ENCODE measurements at regions not wholly inside any gene's neighbourhood (a gene's known extent, or its start where the extent isn't known, plus 50 kb on each side); places are given as distances from the start of the nearest gene placed in this dataset.
"Not testable (repeated sequence)": the region's sequence is repeated elsewhere in the genome, so short reads cannot be mapped to it uniquely, and the experiment has no call there.

DNA sequence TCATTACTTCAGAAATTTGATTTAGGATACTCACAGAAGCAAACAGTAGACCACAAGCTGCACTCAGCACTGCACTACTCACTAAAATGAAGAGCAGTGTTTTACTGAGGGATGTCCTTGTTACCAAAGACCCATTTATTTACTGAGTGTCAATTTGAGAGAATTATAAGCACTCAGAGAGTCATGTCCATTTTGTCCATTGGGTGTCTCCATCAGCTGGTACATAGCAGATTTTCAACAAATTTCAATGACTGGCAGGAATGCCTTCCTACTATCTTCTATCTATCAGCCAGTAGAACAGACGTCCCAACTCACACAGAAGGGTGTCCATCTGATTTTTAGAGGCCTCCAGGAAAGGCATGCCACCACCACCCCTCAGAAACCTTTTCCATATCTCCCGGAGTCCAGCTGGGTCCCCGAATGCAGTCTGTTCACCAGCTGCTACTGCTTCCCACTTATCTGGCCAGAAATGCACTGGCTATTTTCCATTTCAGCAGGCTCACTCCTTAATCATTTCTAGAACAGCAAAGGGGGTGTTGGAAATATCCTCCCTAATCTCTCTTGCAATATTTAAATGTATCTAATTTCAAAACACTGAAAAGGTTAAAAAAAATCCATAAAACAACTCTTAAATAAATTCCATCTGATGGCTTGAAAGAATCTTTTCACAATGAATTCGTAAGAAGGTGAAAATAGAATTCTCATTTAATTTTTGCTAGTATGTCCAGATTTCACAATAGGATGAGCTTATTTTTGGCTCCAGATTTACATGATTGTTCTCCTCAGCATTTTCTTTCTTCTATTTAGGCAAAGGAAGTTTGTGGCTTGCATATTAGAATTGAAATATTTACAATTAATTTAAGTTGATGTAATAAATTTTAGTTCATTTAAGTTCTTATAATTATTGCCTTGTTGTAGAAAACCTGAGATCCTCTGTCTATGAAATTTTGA lies 1164.0 kb upstream of the CELF2 start:
- DNase-seq (ENCODE audit: low read depth): peak; percentile 1

DNA sequence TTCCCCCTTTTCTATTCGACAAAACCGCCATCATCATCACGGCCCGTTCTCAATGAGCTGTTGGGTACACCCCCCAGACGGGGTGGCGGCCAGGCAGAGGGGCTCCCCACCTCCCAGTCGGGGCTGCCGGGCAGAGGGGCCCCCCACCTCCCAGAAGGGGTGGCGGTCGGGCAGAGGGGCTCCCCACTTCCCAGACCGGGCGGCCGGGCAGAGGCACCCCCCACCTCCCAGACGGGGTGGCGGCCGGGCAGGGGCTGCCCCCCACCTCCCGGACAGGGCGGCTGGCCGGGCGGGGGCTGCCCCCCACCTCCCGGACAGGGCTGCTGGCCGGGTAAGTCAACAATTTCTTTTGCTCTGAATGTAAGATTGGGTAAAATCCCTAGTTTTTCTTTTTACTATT lies 1162.2 kb upstream of the CELF2 start:
- DNase-seq (ENCODE audit: low read depth): not testable (repeated sequence)

DNA sequence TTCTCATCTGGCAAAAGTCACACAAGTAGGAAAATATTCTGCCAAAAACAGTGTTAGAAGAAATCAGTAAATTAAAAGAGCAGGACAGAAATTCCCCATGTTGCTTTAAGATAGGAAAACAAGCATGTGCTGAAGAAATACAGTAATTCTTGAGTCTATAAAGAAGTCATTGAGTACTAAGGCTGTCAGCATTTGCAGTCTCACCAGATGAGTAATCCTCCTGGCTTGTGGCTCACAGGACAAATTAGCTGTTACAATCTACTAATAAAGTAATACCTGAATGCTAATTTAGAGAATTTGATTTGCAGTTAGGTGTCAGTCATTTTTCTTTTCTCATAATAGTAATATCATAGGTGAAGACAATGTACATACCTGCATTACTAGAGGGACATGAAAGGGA lies 1158.9 kb upstream of the CELF2 start:
- DNase-seq (ENCODE audit: low read depth): no peak

DNA sequence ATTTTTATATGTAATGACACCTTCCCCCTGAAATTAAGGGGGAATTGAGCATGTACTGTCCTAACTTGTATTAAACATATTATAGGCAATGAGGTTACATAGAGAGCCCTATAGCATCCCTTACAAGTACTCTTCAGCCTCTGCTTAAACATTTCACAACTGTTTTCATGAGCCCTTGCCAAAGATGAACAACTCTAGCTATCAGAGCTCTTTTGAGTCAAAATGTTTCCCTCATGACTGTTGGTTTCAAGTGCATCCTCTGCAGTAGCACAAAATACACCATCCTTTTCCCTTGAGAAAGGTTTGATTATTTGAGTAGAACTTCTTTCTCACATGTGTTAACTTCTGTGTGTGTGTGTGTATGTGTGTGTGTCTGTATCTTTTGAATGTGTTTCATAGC lies 1157.6 kb upstream of the CELF2 start:
- DNase-seq (ENCODE audit: low read depth): no peak

DNA sequence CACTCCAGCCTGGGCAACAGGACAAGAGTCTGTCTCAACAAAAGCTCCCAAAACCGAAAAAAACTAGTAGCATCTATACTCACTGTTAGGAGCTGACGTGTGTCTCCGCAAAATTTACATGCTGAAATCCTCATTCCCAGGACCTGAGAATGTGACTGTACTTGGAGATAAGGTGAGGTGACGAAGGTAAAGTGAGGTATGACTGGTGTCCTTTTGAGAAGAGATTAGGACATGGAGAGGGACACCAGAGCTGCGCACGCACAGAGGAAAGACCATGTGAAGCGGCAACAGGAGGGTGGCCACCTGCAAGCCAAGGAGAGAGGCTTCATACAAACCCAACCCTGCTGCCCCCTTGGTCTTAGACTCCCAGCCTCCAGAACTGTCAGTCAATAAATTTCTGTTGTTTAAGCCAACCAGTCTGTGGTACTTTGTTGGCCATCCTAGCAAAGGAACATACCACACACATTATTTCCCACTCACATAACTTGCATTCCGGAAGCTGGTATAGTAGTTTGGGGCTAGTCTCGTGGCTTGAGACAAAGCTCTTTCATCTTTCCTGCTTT lies 1154.0 kb upstream of the CELF2 start:
- DNase-seq (ENCODE audit: low read depth): no peak

DNA sequence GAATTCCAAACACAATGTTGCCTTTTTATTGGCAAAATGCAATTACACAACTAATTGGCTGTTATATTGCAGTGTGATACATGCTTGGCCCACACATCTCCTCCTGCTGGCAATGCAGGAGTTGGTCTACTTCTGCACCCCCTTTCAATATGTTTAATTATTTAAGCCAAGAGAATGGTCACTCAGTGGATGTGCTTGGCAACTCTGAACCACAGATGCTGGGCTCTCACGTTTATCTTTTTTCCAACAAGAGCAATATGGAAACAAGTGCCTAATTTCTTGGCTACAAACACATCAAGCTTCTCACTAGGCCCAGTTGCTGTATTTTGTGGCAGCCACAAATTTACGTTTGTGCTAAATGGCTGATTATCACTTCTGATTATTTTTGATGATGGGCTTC lies 1149.2 kb upstream of the CELF2 start:
- DNase-seq (ENCODE audit: low read depth): no peak

DNA sequence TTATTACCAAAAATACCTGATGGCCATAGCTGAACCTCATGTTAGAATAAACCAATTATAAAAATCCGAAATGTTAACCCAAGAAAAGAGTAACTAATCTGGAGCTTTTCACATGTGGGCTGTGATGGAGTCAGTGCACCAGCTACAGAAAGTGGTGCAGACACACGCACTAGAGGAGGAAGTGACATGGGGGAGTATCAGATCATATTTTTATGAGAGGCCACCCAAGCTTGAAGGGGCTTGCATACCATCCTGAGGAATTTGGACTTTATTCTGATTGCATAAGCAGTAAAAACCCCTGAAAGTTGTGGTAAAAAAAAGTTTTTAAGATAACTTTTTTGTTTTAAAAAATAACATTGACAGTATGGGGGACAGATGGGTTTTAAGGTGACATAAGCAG lies 1148.5 kb upstream of the CELF2 start:
- DNase-seq (ENCODE audit: low read depth): no peak

DNA sequence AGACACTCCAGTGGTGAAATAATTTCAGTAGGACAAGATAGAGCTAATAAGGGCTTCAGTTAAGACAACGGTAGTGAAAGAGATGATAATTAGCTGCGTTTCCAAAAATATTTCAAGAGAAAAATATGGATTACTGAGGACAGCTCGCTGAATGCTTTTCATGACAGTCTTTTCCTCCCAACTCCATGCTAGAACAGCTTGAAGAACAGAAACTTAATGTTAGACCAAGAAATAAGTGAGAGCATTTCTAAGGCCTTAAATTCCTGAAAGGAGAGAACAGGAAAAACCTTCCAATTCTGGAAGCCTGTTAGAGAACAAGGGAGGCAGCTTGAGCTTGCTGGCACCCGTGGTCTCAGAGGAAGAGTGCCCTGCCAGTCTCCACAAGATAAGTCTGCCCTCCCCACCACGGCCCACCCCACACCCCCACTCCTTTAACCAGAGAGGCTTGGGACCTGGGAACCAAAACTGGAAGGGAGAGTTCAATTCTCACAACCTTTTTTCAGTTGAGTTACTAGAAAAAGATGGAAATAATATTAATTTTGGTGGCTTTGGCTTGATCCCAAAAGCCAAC lies 1148.0 kb upstream of the CELF2 start:
- no peak for DNase-seq (ENCODE audit: low read depth)

DNA sequence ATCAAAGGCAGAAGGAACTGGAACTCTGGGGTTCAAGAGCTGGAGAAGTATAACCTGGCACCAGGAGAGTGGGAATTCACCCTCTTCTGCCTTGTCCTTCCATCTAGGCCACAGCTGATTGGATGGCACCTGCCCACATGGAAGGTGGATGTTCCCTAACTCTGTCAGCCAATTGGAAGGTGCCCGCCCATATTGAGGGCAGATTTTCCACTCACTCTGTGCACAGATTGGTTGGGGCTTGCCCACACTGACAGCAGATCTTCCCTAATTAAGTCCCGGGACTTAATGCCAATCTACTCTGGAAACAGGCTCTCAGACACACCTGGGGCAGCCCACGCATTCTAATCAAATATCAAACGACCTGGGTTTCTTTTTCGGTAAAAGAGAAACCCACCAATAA lies 1142.3 kb upstream of the CELF2 start:
- DNase-seq (ENCODE audit: low read depth): no peak

DNA sequence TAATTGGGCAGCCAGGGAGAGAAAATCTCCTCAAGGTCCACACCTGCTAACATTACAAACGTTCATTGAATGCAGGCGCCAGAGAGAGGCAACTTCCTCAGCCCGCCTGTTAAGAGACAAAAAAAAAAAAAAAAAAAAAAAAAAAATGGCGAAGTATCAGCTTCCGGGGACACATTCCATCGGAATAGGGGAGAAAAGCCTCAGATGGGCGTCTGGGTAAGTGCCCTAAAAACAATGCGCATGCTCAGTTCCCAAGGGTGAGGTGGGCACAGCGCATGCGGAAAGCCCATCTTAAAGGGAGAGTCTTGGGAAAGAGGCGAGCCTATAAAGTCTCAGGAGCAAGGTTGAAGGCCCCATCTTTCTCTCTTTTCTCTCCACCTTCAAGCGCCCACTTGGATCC lies 1139.7 kb upstream of the CELF2 start:
- no peak for DNase-seq (ENCODE audit: low read depth)

DNA sequence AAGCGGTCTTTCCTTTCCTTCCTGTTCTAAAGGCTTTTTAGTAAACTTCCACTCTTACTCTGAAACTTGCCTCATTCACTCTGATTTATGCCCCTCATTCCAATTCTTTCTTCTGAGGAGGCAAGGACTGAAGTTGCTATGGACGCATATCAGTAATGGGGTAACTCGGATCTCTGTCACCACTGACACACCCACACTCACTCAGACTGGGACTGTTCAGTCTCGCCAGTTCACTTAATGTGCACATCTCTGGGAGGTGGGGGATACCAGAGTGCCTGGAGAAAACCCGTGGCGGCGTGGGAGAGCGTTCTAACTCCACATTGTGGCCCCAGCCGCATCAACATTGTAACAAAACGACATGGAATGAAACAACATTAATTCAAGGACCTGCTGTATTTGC lies 1139.3 kb upstream of the CELF2 start:
- DNase-seq (ENCODE audit: low read depth): no peak

DNA sequence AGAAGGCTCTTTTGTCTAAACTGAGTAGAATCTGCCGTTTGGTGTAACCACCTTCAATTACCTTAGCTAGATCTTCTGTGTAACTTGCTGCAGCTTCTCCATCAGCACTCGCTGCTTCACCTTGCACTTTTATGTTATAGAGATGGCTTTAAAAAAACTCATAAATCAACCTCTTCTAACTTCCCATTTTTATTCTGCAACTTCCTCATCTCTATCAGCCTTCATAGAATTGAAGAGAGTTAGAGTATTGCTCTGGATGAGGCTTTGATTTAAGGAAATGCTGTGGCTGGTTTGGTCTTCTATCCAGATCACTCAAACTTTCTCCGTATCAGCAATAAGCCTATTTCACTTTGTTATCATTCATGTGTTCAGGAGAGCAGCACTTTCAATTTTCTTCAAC lies 1131.9 kb upstream of the CELF2 start:
- DNase-seq (ENCODE audit: low read depth): no peak

DNA sequence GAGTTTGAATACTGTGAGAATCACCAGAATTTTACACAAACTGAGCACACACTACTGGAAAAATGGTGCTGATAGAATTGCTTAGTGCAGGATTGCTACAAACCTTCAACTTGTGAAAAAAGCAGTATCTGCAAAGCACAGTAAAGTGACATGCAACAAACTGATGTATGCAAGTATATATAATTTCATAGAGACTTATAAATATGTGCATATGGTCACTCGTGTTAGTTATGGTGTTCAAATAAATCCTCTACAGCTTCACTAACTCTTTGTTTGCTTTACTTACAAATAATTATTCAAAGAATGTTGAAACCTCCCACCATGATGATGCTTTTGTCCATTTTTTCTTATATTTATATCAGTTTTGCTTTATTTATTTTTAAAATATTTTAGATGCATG lies 1130.9 kb upstream of the CELF2 start:
- no peak for DNase-seq (ENCODE audit: low read depth)

DNA sequence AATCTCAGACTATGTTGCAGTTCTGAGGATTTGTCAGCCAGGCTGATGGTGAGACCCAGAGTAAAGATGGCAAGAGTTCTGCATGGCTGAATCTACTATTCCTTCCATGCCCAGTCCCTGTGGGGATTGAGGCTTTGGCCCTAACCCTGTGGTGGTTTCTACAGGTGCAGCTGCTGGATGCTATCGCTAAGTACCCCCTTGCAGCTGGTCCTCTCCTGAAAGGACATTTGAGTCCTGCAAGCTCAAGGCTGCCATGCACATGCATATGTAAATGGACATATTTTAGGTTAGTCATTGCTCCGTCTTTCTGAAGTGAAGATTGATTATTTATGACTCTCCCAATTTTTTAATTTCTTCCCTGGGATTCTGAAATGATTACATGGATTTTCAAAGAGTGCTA lies 1122.2 kb upstream of the CELF2 start:
- DNase-seq (ENCODE audit: low read depth): no peak

DNA sequence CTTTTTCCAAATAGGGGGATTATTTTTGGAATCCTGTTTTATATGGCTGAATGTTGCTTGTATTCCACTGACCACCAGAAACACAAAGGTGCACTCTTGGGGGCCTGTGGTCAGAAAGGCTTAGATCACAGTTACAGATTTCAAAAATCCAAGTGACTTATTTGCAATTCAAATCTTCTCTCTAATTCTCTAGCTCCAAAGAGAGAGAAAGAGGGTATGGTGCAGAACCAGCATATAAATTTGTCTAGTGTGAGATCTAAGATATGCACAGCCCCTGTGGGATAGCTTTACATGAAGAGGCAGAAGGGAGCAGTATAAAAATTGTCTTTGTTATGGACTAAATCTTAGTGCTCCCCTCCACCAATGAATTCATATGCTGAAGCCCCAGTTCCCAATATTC lies 1121.7 kb upstream of the CELF2 start:
- no peak for DNase-seq (ENCODE audit: low read depth)

DNA sequence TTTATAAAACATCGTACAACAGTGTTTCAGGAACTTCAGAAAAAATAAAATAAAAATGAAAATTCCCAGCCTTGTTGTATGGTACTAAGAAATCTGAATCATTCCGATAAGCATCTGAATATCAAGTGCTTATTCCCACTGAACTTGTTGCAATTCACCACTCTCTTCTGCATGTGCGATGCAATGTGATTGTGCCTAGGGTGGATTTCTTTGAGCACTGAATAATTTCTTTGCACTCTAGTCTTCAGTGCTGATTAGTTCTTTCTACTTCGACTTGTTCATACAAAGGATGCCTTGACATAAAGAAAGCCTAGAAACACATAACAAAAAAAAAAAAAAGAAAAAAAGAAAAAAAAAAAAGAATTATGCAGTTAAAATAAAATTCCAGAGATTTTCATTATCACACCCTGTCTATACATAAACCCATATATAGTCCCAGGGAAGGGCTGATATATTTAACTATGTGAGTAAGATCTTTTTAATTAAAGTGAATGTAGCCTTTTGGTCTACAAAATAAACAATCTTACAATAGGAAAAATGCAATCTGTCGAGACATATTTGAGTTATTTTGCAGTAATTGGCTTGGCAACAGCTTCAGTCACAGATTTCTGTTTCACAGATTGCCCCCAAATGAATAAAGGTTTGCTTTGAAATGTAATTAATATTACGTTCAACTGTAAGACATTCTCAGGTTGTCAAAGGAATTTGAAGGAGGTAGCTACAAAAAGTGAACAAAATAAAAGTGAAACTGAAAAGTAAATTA lies 1118.9 kb upstream of the CELF2 start:
- DNase-seq (ENCODE audit: low read depth): no peak

DNA sequence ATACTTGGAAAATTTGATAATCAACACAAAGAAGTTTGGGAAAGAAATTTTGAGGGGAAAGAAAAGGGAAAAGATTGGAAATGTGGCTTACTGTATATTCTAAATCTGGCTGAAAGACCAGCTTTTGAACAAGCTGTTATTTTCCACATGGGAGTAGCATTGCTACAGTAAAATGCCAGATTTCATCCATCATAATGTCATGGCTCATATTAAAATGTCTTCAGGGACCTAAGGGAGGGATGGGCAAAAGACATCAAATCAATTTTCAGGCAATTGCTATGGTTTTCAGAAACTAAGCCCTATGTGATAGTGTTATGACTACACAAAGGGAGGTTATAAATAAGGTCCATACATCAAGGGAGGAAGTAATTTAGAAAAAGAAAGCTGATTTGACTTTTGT lies 1116.9 kb upstream of the CELF2 start:
- no peak for DNase-seq (ENCODE audit: low read depth)

DNA sequence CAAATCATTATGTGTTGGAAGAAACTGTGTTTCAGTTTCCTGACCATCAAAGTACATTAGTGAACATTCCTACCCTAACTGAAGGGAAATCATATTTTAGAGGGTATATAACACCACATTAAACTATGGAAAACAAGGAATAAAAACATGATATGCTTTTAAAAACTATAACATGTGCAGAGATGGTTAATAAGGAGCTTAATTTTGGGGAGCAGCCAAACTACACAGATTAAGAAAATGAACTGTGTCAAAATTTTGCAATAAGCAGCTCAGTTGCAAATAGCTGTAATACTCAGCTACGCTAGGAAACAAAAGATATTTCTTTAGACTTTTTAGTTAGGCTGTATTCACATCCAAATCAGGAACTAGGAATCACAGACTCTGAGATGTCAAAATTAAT lies 1115.7 kb upstream of the CELF2 start:
- no peak for DNase-seq (ENCODE audit: low read depth)

DNA sequence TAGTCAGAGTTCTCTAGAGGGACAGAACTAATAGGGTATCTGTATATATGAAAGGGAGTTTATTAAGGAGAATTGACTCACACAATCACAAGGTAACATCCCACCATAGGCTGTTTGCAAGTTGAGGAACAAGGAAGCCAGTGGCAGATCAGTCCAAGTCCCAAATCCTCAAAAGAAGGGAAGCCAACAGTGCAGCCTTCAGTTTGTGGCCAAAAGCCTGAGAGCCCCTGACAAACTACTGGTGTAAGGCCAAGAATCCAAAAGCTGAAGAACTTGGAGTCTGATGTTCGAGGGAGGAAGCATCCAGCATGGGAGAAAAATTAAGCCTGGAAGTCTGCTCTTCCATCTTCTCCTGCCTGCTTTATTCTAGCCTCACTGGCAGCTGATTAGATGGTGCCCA lies 1107.2 kb upstream of the CELF2 start:
- no peak for DNase-seq (ENCODE audit: low read depth)

DNA sequence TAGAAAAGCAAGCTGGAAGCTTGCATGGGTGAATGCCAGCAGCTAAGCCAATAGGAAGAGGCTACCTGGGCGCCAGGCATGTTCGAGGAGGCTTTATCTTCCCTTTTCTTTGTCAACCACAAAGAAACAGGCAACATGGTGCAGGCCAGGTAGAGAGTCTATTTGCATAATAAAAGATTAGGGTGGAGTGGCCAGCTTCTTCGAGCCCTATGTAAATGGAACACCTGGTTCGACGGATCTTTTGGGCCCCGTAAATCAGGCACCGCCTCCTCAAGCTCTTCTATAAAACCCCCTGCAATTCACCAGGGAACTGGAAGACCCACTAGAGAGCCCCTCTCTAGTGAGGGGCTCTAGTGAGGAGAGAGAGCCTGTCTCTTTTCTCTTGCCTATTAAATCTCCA lies 1106.2 kb upstream of the CELF2 start:
- no peak for DNase-seq (ENCODE audit: low read depth)

DNA sequence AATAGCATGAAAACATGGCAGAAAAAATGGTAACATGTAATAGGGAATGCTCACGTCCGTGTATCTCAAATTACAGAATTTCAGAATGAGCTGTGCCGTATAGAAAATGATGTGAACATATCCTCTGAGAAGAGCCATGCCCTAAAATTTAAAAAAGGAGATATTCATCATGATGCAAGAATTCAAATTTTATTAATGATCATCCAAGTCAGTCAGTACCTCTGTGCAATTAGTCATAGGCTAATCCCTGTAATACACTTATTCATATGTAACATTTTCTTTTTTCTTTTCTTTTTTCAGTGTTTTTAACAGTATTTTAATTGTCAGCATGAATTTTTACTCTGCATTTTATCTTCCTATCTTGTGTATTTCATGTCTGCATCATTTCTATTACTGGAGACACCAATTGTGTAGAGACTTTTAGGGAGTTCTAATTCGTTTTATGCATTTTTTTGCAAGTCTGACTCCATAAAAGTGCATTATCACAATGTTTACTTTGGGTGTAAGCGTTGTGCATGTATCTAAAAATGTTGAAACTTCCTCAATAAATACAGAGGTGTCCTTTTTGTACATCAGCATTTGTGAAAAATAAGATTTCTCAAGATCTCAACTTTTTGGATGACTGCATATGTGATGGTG lies 1103.7 kb upstream of the CELF2 start:
- no peak for DNase-seq (ENCODE audit: low read depth)

DNA sequence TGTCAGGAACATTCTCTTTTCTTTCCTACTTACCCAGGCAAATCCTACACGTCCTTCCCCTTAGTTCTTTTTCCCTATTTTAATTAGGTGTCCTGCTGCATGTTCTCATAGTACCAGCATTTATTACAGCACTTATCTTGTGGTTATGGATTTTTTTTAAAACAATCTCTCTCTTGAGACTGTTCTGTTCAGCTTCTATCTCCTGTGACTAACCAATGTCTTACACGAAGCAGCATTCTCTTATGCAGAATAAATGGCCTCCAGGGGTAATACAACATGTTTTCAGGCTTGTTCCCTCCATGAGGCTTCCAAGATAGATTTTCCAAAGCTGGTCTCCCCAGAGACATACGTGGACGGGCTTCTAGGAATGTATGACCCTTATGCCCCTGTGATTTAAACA lies 1096.1 kb upstream of the CELF2 start:
- DNase-seq (ENCODE audit: low read depth): no peak

All from fibroblast of the conjunctiva (primary cell).